ENCODE measurements at regions not wholly inside any gene's neighbourhood (a gene's known extent, or its start where the extent isn't known, plus 50 kb on each side); places are given as distances from the start of the nearest gene placed in this dataset.

GRCh38 chr4:141462361-141462760 lies 174.0 kb upstream of the IL15 start:
- TF ChIP-seq CTCF (conservative IDR thresholded peaks at IDR 0.05; ENCODE audit: low read depth, low read length): no peak
- no peak for TF ChIP-seq EZH2 (IDR thresholded peaks at IDR 0.05; ENCODE audit: borderline replicate concordance, low read depth, low read length, poor library complexity, severe bottlenecking)

Measured in A673 (cell line).